Uterus (tissue), 3 donors: ENCODE measurements at regions not wholly inside any gene's neighbourhood (a gene's known extent, or its start where the extent isn't known, plus 50 kb on each side); places are given as distances from the start of the nearest gene placed in this dataset.

Source experiments
- DNase-seq, 2 donors: peaks; one replicate each; pipeline ENCODE4 v3.0.0-alpha.2; 2019 to 2020
- H3K27ac ChIP-seq, 2 donors: fragments of 200-600 bp; sonication (generic); 1 replicate in 1 of 2; 2 replicates in 1 of 2; pipeline ENCODE4 v1.5.1; 2016 to 2018
- H3K27me3 ChIP-seq, 2 donors: fragments of 200-600 bp; sonication (generic); one replicate each; pipeline ENCODE4 v1.5.1; 2018 to 2019; ENCODE audit warnings: control low read depth in 1 of 2
- H3K36me3 ChIP-seq, 2 donors: fragments of 200-600 bp; sonication (generic); one replicate each; pipeline ENCODE4 v1.5.1; 2019; ENCODE audit warnings: control low read depth in 1 of 2
- H3K4me1 ChIP-seq, 2 donors: fragments of 200-600 bp; sonication (generic); one replicate each; pipeline ENCODE4 v1.5.1; 2018 to 2019; ENCODE audit warnings: control low read depth in 1 of 2
- H3K4me3 ChIP-seq, 2 donors: fragments of 200-600 bp; sonication (generic); 1 replicate in 1 of 2; 2 replicates in 1 of 2; pipeline ENCODE4 v1.5.1; 2018 to 2019; ENCODE audit warnings: mild to moderate bottlenecking in 1 of 2
- H3K9me3 ChIP-seq, 2 donors: fragments of 200-600 bp; sonication (generic); one replicate each; pipeline ENCODE4 v1.5.1; 2019; ENCODE audit warnings: control low read depth in 1 of 2
- CTCF ChIP-seq, 4 experiments: fragments of 200-600 bp in 2 of 4; fragments of 450-650 bp in 2 of 4; sonication (generic) in 2 of 4; IDR thresholded peaks; one replicate each; pipeline ENCODE4 v1.5.1; 2016 to 2019; ENCODE audit warnings: antibody characterized with exemption in 4 of 4, mild to moderate bottlenecking in 2 of 4, moderate library complexity in 1 of 4
- POLR2A ChIP-seq, 2 donors: fragments of 450-650 bp; IDR thresholded peaks; one replicate each; pipeline ENCODE4 v1.6.1; 2016; ENCODE audit warnings: antibody characterized with exemption in 2 of 2, mild to moderate bottlenecking in 1 of 2, moderate library complexity in 1 of 2
- intact Hi-C: fragments of 100-400 bp; cut with DNase I; formaldehyde crosslinking; loops from one replicate; pipeline ENCODE4 v1.15.1; 2023; ENCODE audit warnings: low total_unique reads
- donor health status: DM: yes; HTN: yes; CAD: no.

- Histone ChIP-seq H3K36me3 (no peaks in the 10 kb centered on the region), H3K27ac (no peak overlapping the region), H3K27me3 (no peaks in the 10 kb centered on the region), H3K4me3 (no peak overlapping the region), H3K9me3 (no peaks in the 10 kb centered on the region), H3K4me1 (no peaks in the 10 kb centered on the region)
- intact Hi-C loops: no loop called here
- TF ChIP-seq POLR2A (IDR thresholded peaks at IDR 0.05) (no peak), CTCF (IDR thresholded peaks at IDR 0.05) (no peak)
- DNase-seq: no peak
Observed at GRCh38 chr4:19038231-19038630, 1016.7 kb upstream of the LCORL start.

- Histone ChIP-seq H3K27me3 (no peaks in the 10 kb centered on the region), H3K9me3 (no peaks in the 10 kb centered on the region), H3K27ac (no peak overlapping the region), H3K4me1 (no peaks in the 10 kb centered on the region), H3K4me3 (no peak overlapping the region), H3K36me3 (no peaks in the 10 kb centered on the region)
- DNase-seq: no peak
- intact Hi-C loops: no loop called here
- TF ChIP-seq CTCF (IDR thresholded peaks at IDR 0.05): no peak
- TF ChIP-seq POLR2A (IDR thresholded peaks at IDR 0.05): no peak
Observed at GRCh38 chr4:19033816-19034733, 1012.5 kb upstream of the LCORL start.

GRCh38 chr4:19030536-19030935 lies 1009.0 kb upstream of the LCORL start:
- intact Hi-C loops: no loop called here
- no peak overlapping the region for H3K27ac ChIP-seq
- no peaks in the 10 kb centered on the region for H3K36me3 ChIP-seq
- no peaks in the 10 kb centered on the region for H3K4me1 ChIP-seq
- no peaks in the 10 kb centered on the region for H3K27me3 ChIP-seq
- no peaks in the 10 kb centered on the region for H3K9me3 ChIP-seq
- TF ChIP-seq CTCF (IDR thresholded peaks at IDR 0.05): no peak
- TF ChIP-seq POLR2A (IDR thresholded peaks at IDR 0.05): no peak
- no peak for DNase-seq
- H3K4me3 ChIP-seq: no peak overlapping the region

GRCh38 chr4:19030048-19030447 lies 1008.5 kb upstream of the LCORL start:
- H3K4me1 ChIP-seq: no peaks in the 10 kb centered on the region

More at GRCh38 chr4:19030048-19030447, 1008.5 kb upstream of the LCORL start:
- H3K9me3 ChIP-seq: no peaks in the 10 kb centered on the region
- H3K36me3 ChIP-seq: no peaks in the 10 kb centered on the region
- no peaks in the 10 kb centered on the region for H3K27me3 ChIP-seq
- no peak overlapping the region for H3K27ac ChIP-seq
- no peak for TF ChIP-seq CTCF (IDR thresholded peaks at IDR 0.05)
- H3K4me3 ChIP-seq: no peak overlapping the region
- no peak for DNase-seq
- intact Hi-C loops: no loop called here
